NCI-H1694 treated with DMSO at 0.1 percent for 48 hours (cell line): ENCODE measurements at regions not wholly inside any gene's neighbourhood (a gene's known extent, or its start where the extent isn't known, plus 50 kb on each side); places are given as distances from the start of the nearest gene placed in this dataset.

Source experiments
- DNase-seq: peaks from one replicate; lab custom pipeline; 2025; lab: John Stamatoyannopoulos, UW

GRCh38 chr2:208545403-208546042, 138.9 kb downstream of the PTH2R start:
- DNase-seq: no peak

DNA sequence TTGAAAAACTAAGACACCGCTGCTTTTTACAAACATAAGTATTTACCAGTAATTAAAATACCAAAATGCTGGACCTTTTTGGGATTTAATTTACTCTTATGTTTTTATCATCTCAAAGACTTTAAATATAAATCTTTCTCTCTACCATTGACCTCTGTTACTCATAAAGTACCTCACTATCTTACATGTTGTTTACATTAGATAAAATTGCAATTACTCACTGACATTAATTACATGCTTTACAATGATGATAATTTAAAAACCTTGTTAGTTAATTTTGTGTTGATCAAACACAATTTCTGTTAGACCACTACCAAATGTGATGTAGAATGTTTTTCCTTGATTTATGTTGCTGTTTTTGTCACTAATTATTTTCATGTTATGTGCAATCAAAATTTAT, 139.5 kb downstream of the PTH2R start:
- no peak for DNase-seq

GRCh38 chr2:208546860-208547650, 140.5 kb downstream of the PTH2R start:
- DNase-seq: no peak

GRCh38 chr2:208548700-208549099, 142.1 kb downstream of the PTH2R start:
- no peak for DNase-seq

DNA sequence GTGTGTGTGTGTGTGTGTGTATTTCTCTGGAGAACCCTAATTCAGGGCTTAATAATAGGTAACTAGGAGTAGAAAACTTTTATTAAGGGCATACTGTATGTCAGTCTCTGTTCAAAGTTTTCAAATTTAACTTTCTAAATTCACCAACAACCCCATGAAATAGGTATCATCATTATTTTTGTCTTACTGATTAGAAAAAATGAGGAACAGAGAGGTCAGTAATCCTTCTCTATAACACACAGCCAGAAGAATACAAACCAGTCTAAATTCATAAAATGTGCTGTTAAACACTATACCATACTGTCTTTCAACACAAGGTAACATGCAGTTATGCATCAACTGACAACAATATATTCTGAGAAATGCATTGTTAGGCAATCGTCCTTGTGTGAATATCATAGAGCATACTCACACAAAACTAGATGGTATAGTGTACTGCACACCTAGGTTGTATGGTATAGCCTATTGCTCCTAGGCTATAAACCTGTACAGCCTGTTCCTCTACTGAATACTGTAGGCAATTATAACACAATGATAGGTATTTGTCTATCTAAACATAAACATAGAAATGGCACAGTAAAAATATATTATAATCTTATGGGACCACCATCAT, 143.1 kb downstream of the PTH2R start:
- DNase-seq: no peak

DNA sequence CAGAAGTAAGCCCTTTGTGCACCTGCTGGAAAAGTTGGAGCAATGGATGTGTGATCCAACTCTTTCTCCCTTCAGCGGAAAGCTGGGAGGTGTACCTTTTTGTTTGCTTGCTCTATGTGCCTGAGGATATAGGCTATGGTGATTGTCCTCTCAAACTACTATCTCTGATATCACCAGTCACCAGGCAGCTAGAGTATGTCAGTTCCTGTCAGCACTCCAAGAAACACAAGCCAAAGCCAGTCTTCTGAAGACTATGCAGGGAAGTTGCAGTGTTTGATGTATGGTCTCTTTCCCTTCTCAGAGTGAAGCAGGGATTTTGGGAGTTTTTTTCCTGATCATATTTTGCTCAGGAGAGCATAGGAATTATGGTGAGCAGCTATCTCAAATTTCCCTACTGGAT, 146.4 kb downstream of the PTH2R start:
- no peak for DNase-seq

- DNase-seq: no peak
These were observed 150.4 kb downstream of the PTH2R start for GRCh38 chr2:208556983-208557484.

GRCh38 chr2:208565690-208566416, 159.3 kb downstream of the PTH2R start:
- DNase-seq: no peak

DNA sequence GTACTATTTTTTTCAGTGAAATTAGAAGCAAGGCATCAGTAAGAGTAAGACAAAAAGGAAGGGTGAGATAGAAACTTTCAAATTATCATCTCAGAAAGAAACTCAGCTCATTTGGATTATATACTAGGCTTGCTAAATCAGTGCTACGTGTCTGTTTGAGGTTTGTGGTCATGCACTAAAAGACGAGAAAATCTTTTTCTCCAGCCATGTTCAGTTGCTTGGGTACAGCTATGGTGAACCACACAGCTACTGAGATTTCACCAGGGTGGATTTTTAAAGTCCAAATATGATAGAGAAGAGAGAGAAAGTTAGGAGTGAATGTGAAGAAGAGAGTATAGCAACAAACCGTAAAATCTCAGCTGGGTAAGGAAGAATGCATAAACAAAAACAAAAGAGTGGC, 161.6 kb downstream of the PTH2R start:
- no peak for DNase-seq

GRCh38 chr2:208570066-208570465, 163.5 kb downstream of the PTH2R start:
- no peak for DNase-seq

DNA sequence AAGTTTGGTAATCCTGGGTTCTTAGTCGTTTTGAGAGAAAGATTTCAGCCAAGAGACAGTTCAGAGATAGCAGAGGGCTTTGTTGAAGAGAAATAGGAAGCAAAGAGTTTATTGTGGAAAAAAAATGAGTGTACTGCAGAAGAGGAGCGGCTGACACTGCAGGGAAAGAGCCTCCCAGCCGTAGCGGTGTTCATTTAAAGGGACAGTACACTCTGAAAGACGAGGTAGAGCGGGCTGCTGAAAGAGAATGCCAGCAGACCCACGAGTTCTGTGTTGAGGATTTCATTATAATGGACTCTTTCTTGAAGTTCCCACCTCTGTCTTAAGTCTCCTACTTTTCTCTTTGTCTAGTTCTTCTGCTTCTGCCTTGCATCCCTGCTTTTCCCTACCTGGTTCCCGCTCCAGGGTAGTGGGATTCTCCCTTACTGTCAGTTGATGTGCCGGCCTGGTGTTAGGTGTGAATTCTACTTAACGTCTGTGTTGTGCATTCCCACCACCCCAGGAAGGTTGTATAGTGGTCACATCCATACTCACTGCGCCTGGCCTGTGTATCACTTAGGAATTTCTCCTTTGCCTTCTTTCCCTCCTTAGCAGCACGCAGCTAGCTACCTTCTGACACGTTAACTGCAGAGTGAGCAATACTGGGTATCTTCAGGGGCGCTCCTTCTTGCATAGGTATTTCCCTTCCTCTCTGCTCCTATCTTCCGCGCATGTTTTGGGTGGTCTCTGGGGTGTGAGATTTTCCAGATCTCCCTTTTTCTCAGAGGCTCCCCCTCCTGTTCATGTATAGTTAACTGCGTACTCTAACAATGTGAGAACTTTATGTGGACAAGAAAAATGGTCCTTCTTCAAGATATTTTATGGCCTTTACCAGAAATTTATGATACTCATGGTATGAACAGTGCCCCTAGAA, 164.5 kb downstream of the PTH2R start:
- no peak for DNase-seq

DNA sequence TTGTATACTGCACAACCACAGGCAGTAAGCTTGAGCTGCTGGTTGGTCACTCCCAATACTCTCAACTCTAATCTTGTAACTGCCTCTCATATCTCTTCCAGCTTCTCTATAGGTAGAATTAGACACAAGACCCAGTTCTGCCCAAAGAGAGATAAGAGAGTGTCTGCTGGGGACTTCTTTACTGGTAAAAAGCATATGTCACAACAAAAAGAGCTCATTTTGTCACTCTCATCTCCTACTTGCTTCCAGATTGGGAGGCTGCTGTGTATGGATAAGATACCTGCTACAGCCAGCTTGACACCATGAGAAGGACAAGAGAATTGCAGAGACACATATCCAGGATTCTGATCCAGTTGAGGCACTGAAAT, 165.2 kb downstream of the PTH2R start:
- no peak for DNase-seq

DNA sequence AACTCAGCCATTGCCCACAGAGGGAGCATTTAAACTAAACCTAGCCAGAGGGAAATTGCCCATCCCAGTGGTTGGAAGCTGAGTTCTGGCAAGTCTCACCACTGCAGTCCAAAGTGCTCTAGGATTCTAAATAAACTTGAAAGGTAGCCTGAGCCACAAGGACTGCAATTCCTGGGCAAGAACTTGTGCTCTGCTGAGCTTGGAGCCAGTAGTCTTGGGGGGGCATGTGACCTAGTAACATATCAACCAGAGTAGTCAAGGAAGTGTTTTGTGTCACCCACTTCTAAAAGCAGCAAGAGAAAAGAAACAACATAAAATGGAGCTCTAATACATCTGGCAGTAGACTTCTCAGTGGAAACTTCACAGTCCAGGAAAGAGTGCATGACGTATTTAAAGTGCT, 167.0 kb downstream of the PTH2R start:
- DNase-seq: no peak

DNA sequence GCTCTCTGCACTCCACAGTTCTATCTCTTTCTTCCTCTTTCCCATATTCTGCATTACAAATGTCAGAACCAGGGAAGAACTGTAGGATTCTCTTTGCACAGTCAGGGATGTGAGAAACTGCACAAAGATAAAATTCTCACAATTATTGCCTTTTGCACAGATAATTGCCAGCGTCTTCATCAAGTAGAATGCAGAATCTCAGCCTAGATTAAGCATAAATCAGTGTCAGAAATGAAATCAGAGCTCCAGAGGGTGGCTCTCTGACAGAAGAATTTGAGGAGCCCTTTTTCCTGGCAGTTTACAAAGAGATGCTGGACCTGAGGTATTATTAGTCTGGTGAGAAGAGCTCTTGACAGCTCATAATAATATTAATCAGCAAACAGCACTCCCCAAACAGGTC, 173.1 kb downstream of the PTH2R start:
- DNase-seq: no peak

DNA sequence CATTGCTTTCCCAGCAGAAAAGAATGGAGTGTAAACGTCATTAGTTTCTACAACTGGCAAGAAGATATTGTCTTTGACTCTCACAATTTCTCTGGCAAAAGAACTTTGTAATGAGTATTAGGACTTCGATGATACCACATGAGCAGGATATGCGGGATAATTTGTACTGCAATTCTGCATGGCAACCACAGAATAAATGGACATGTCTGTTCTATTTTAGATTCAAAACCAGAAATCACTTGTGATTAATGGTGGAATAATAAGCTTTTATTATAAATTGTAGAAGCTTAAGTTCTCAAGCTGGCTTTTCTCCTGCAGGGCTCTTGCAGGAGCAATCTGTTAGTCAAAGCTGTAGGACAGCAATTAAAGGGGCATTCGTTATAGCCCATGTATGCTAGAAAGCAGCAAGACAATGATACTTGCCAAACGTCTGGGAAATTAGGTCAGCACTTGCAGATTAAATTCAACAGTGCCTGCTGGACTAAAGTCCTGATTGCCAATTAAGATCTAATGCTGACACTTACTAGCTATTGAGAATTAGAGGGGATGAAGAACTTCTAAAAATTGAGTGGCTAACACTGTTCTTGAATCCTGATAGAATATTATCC, 177.9 kb downstream of the PTH2R start:
- no peak for DNase-seq

- no peak for DNase-seq
These were observed 179.9 kb downstream of the PTH2R start for GRCh38 chr2:208586516-208586915.

DNA sequence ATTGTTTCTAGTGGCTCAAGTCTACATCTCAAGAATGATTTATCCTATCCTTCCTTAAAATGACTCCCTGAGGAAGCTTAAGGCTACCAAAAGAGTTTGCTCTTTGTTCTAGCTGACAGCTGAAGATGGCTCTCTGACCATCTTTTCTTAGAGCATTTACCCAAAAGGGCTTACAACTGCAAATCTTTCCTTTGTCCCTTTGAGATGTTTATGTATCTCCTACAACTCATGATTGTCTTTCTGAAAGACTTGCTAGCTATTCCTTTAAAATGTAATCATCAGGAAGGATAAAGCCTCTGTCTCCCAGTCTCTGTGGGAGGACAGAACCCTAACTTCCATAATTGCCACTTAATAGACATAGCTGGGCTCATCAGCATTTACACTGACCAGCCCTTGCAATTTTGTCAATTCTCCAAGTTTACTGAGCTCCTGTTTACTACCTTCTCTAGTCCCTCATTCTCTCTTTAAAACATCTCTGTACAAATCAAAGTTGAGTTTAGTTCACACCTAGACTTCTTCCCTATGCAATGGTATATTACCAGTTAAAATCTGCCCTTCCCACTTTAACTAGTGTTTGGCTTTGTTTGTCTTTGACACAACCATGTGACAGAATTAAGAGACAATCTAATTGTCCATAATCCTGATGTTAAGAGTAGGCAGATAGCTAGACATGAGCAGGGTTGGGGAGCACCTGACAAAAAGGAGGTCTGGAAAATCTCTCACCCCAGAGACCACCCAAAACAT, 188.2 kb downstream of the PTH2R start:
- no peak for DNase-seq

GRCh38 chr2:208595386-208596275, 189.0 kb downstream of the PTH2R start:
- no peak for DNase-seq

DNA sequence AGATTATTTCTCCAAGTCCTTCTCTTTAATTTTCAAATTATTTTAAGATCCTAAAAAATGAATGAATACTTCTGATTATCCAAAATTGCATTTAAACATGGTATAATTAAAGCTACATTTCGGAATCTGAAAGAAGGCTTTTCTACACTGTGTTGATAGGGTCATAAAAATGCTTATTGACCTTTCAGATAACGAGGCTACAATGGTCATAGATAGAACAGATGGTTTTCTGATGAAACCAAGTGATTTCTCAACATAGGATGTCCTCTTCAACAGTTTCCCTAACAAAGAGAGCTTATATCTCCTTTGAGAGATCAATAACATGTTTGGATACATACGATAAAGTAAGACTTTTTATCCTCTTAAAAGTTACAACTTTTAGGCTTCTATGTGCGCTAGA, 201.1 kb downstream of the PTH2R start:
- peak; percentile 71 for DNase-seq
